CD4-positive, alpha-beta T cell treated with Interleukin-6 for 4 hours (primary cell): ENCODE measurements at regions not wholly inside any gene's neighbourhood (a gene's known extent, or its start where the extent isn't known, plus 50 kb on each side); places are given as distances from the start of the nearest gene placed in this dataset.
"Not testable (repeated sequence)": the region's sequence is repeated elsewhere in the genome, so short reads cannot be mapped to it uniquely, and the experiment has no call there.

ENCODE experiments used
- DNase-seq: peaks from one replicate; pipeline ENCODE4 v3.0.0-alpha.2; 2020; ENCODE audit warnings: mixed read lengths

DNA sequence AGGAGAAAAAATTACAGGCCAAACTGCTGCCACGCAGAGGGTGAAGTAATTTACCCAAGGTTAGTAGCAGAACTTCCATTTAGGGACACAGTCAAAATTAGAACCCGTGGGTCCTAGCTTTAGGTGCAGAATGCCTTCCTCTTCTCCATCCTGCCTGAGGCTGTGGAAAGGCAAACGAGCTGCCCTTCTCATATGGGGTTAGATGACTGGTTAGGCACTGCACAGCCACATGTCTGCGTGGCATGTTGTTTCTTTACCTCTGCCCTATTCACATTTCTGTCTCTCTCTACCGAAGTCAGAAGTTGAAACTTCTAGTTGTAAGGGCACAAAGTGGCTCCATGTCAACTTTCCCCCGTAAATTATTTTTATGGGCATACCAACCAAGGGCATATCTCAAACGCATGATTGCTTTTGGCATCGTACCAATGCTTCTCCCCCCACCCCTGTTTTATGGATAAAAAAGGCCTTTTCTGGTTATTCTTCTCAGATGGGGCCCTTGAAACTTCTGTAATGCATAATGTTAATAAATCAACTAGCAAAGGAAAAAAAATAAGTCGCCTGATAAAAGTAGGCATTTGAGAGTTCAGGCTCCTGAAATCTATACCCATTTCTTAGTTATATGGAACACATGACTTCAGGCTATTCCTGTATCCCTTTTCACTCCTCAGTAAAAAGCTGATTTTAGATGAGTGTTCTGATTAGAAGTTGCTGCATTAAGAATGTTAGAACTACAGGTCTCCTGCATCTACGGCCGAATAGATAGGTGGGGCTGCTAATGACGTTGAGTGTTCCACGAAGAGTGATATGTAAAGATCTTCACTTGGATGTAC, 139.6 kb upstream of the NRIP1 start:
- DNase-seq: no peak

GRCh38 chr21:15204970-15205286, 140.1 kb upstream of the NRIP1 start:
- DNase-seq: no peak

DNA sequence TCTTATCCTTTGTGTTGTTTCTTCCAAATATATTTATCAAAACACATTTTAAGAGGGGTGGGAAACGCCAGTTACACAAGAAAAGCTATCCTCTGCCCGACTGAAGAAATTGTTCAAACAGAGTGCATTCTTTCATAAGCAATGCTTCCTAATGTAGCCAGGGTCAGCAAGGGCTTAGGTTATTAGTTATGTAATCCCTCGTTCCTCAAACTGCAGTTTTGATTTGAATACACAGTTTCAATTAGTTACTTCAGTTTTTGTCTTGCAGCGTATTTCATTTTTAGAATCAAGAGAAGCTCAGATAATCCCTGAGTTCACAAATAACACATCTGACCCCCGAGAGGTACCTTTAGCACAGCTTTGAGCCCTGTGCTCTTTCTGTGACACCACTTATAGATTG, 141.7 kb upstream of the NRIP1 start:
- DNase-seq: no peak

DNA sequence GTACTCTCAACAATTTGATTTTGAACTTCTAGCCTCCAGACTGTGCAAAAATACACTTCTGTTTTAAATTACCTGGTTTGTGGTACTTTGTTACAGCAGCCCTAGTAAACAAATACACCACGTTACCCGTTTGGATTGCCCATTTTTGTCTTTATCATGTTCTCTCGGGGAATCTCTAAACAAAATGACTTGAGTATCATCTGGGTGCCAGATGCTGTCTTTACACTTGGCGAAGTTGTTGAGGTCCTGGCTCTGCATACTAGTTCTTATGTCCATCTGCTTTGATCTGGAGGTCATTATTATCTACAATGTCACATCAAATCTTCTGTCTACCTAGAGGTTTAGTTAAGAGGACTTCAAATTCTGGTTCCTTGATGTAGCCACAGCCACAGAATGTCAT, 142.4 kb upstream of the NRIP1 start:
- no peak for DNase-seq

- no peak for DNase-seq
These were observed 143.0 kb upstream of the NRIP1 start for GRCh38 chr21:15207635-15208370.

DNA sequence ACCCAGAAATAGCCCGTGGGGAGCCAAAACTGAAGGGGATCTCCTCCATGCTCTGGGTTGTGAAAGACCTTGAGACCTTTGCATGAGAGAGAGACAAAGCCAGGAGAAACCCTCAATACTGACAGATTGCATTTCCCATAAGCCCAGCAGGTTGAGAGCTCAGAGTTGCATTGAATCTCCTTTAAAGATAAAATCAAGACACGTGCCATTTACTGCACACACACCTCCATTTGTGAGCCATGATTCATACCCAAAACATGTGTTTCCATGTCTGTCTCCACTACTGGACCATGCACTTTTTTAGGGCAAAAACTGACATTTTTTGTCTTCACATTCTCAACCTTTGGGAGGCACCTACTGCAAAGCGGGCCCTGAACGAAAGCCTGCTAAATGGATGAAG, 144.0 kb upstream of the NRIP1 start:
- no peak for DNase-seq

- no peak for DNase-seq
These were observed 144.4 kb upstream of the NRIP1 start for GRCh38 chr21:15209224-15209623.

GRCh38 chr21:15210235-15210678, 145.5 kb upstream of the NRIP1 start:
- no peak for DNase-seq

GRCh38 chr21:15211491-15212133, 146.8 kb upstream of the NRIP1 start:
- no peak for DNase-seq

DNA sequence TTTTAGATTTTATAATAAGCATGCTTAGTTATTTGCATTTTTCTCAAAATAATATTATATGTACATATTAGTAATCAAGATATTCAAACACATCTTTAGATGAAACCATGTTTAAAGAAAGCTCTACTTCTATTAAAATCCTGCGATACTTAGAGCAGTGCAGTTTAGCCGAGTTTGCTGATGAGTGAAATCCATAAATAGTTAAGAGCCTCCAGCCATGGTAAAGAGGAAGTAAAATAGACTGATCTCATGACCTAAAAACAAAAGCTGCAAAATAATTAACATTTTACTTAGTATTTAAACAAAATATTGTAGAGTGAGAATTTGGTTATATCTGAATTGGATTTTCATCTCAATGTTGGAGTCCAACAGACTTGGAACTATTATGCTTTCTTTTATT, 147.4 kb upstream of the NRIP1 start:
- DNase-seq: no peak

GRCh38 chr21:15218476-15218875, 153.7 kb upstream of the NRIP1 start:
- DNase-seq: not testable (repeated sequence)

DNA sequence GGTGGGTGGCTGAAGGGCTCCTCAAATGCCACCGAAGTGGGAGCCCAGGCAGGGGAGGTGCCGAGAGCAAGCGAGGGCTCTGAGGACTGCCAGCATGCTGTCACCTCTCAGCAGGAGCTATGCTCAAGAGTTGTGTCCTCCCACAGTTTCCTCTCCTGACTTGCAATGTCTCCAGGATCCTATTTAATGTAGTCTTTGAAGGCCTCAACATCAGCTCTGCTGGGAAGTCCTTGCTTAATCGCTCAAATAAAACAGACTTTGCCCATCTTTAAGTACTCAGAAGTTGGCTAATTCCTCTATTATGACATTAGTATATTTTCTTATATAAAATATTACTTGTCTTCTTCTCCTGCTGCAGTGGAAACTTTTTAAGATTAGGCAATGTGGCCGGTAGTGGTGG, 154.2 kb upstream of the NRIP1 start:
- no peak for DNase-seq

DNA sequence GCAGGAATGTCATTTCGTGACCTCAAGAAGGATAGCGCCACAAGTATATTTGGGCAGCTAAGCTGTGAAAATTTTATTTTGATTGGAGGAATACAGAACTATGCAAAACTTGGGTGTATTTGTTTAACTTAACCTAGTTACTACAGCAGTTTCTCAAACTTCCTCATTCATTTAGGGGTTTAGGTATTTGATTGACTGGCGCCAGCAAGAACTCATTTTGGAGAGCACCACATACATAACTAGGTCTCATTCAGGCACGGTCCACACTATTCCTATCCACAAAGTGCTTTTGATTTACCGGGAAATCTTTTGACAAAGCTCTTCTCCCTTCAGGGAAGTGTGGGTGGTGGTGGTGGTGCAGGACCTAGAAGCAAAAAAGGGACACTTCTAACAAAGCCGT, 155.1 kb upstream of the NRIP1 start:
- DNase-seq: no peak

- DNase-seq: no peak
These were observed 157.1 kb upstream of the NRIP1 start for GRCh38 chr21:15221799-15222386.

GRCh38 chr21:15222707-15223106, 157.9 kb upstream of the NRIP1 start:
- DNase-seq: no peak

DNA sequence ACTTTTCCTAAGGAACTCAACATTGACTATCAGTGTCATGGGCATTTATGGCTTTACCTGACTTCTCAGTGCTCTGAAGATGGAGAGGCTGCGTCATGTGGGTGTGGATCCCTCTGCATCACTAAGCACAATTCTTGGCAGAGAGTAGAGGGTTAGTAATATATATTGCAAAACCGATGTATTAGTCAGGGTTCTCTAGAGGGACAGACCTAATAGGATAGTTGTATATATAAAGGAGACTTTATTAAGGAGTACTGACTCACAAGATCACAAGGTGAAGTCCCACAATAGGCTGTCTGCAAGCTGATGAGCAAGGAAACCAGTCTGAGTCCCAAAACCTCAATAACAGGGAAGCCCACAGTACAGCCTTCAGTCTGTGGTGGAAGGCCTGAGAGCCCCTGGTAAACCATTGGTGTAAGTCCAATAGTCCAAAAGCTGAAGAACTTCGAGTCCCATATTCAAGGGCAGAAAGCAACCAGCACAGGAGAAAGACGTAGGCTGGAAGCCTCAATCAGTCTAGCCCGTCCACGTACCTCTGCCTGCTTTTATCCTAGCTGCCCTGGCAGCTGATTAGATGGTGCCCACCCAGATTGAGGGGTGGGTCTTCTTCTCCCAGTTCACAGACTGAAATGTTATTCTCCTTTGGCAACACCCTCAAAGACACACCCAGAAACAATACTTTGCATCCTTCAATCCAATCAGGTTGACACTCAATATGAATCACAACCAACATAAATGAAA, 159.7 kb upstream of the NRIP1 start:
- DNase-seq: no peak

GRCh38 chr21:15227919-15228318, 163.1 kb upstream of the NRIP1 start:
- DNase-seq: no peak

GRCh38 chr21:15229390-15229789, 164.6 kb upstream of the NRIP1 start:
- no peak for DNase-seq

- no peak for DNase-seq
These were observed 168.8 kb upstream of the NRIP1 start for GRCh38 chr21:15233611-15234010.

DNA sequence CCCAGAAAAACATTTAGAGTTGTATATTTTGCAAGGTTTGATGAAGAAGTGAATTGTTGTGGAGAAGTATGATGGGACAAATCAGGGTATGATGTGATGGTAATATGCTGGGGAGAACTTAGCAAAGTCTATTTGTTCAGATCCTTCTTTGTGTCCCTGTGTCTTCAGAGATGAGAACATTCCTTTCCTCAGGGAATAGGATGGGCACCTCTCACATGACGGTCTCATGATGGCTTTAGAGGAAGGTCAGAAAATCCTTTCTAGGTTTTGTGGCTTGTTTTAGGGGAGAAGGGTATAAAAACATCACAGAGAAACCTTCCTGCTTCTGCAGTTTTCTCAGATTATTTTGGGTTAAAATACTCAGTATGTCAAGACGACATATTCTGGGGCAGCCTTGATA, 171.3 kb upstream of the NRIP1 start:
- no peak for DNase-seq

DNA sequence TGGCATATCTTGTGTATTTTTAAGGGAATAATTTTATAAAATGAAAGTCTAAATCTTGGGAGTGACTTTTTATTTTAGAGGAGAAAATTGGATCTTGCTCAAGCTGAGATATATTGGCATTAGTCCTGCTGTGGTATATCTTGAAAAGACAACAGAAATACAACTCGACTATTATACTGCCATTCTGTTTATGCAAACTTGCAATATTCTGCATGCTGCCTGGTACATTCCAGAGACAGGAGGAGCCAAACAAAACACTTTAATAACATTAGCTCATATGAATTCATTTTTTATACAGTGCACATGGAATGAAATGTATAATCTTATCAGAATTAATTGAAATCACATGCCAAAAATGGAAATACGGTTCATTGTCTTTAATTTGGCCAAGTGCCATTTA, 176.0 kb upstream of the NRIP1 start:
- DNase-seq: no peak

- DNase-seq: no peak
These were observed 177.4 kb upstream of the NRIP1 start for GRCh38 chr21:15241997-15242736.
